Activated CD4-positive, alpha-beta memory T cell treated with anti-CD3 and anti-CD28 coated beads for 36 hours (primary cell): ENCODE measurements at regions not wholly inside any gene's neighbourhood (a gene's known extent, or its start where the extent isn't known, plus 50 kb on each side); places are given as distances from the start of the nearest gene placed in this dataset.
"Not testable (repeated sequence)": the region's sequence is repeated elsewhere in the genome, so short reads cannot be mapped to it uniquely, and the experiment has no call there.

ENCODE experiments used
- CTCF ChIA-PET: fragments of 350-600 bp; sonication (Branson Sonifier 250); formaldehyde crosslinking; loops from one replicate; lab custom pipeline; 2021; ENCODE audit warnings: antibody characterized with exemption, inconsistent platforms; lab: Charles Lee
- POLR2A ChIA-PET: fragments of 350-600 bp; sonication (Branson Sonifier 250); formaldehyde crosslinking; loops from one replicate; lab custom pipeline; 2021; ENCODE audit warnings: antibody characterized with exemption; lab: Charles Lee
- DNase-seq: peaks from one replicate; pipeline ENCODE4 v3.0.0-alpha.2; 2020
- H3K27ac Mint-ChIP-seq: one replicate; pipeline ENCODE4 v1.8.0; 2021; ENCODE audit warnings: mixed read lengths
- H3K27me3 Mint-ChIP-seq: one replicate; pipeline ENCODE4 v1.8.0; 2021; ENCODE audit warnings: mixed read lengths
- H3K36me3 Mint-ChIP-seq: one replicate; pipeline ENCODE4 v1.8.0; 2021; ENCODE audit warnings: mixed read lengths
- H3K4me1 Mint-ChIP-seq: one replicate; pipeline ENCODE4 v1.8.0; 2021; ENCODE audit warnings: low read depth, mixed read lengths
- H3K4me3 Mint-ChIP-seq: one replicate; pipeline ENCODE4 v1.8.0; 2021; ENCODE audit warnings: mild to moderate bottlenecking, mixed read lengths
- H3K9me3 Mint-ChIP-seq: one replicate; pipeline ENCODE4 v1.8.0; 2021; ENCODE audit warnings: mixed read lengths
- intact Hi-C: fragments of 100-400 bp; cut with micrococcal nuclease; formaldehyde crosslinking; loops from one replicate; pipeline ENCODE4 v1.15.1; 2023

- H3K36me3 Mint-ChIP-seq, H3K4me3 Mint-ChIP-seq, CTCF ChIA-PET, H3K9me3 Mint-ChIP-seq, intact Hi-C loops, DNase-seq, H3K27ac Mint-ChIP-seq, POLR2A ChIA-PET, H3K4me1 Mint-ChIP-seq, H3K27me3 Mint-ChIP-seq: not testable (repeated sequence)
Observed at GRCh38 chr11:4315292-4315691, 52.9 kb downstream of the OR52B4 start.

DNA sequence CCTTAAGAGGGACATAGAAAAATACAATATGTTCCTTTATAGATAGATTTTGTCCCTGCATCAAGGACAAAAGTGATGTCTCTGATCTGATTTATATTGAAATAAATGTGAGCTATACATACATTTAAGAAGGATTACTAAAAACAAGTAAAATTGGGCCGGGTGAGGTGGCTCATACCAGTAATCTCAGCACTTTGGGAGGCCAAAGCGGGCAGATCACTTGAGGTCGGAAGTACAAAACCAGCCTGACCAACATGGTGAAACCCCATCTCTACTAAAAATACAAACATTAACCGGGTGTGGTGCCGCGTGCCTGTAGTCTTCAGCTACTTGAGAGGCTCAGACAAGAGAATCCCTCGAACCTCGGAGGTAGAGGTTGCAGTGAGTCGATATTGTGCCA, 91.0 kb downstream of the OR52B4 start:
- H3K36me3 Mint-ChIP-seq, POLR2A ChIA-PET, H3K27ac Mint-ChIP-seq, H3K27me3 Mint-ChIP-seq, intact Hi-C loops, CTCF ChIA-PET, DNase-seq, H3K4me1 Mint-ChIP-seq, H3K9me3 Mint-ChIP-seq, H3K4me3 Mint-ChIP-seq: not testable (repeated sequence)

DNA sequence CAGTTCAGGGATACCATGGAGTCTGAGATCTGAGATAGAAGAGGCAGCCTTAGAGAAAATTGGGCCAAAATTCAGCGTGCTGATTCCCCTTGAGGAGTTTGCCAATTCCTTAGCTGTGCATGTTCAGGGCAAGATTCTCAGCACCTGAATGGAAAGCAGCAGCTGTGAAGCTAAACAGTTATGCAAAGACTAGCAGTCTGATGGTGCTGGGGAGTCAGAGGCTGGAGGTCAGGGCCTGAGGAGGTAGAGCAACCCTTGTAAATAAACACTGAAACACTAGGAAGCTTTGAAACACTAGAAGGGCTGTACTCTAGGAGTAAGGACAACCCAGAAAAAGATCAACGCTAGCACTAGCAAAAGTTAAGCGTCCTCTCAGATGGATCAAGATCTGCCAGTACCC, 117.1 kb downstream of the OR52B4 start:
- H3K27ac Mint-ChIP-seq, H3K4me3 Mint-ChIP-seq, intact Hi-C loops, H3K36me3 Mint-ChIP-seq, CTCF ChIA-PET, DNase-seq, POLR2A ChIA-PET, H3K4me1 Mint-ChIP-seq, H3K9me3 Mint-ChIP-seq, H3K27me3 Mint-ChIP-seq: not testable (repeated sequence)

DNA sequence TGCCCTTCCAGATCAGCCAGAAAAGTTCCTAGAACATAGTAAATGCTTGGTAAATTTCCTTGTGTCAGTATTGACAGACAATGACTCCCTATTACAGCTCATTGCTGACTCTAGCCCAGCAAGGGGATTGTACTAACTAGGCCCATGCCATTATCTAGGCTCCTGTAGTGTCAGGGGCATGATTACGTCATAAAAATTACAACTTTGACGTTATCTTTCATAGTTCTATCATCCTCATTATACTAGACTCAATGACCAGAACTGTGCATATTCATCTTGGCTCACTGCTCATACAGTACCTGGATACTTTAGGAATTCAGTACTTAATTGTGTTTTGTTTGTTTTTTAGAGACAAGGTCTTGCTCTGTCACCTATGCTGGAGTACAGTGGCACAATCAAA, 118.7 kb downstream of the OR52B4 start:
- H3K4me1 Mint-ChIP-seq, H3K9me3 Mint-ChIP-seq, CTCF ChIA-PET, H3K4me3 Mint-ChIP-seq, POLR2A ChIA-PET, intact Hi-C loops, DNase-seq, H3K27me3 Mint-ChIP-seq, H3K36me3 Mint-ChIP-seq, H3K27ac Mint-ChIP-seq: not testable (repeated sequence)

DNA sequence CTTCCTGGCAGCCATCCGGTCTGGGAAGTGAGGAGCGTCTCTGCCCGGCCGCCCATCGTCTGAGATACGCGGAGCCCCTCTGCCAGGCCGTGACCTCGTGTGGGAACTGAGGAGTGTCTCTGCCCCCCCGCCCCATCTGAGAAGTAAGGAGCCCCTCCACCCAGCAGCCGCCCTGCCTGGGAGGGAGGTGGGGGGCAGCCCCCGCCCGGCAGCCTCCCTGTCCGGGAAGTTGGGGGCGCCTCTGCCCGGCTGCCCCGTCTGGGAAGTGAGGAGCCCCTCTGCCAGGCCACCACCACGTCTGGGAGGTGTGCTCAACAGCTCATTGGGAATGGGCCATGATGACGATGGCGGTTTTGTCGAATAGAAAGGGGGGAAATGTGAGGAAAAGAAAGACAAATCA, 130.4 kb downstream of the OR52B4 start:
- H3K4me1 Mint-ChIP-seq, POLR2A ChIA-PET, DNase-seq, CTCF ChIA-PET, H3K27ac Mint-ChIP-seq, H3K27me3 Mint-ChIP-seq, H3K9me3 Mint-ChIP-seq, H3K4me3 Mint-ChIP-seq, H3K36me3 Mint-ChIP-seq, intact Hi-C loops: not testable (repeated sequence)

GRCh38 chr11:4218857-4219256, 124.3 kb downstream of the RRM1 start:
- H3K27ac Mint-ChIP-seq, H3K9me3 Mint-ChIP-seq, DNase-seq, H3K36me3 Mint-ChIP-seq, intact Hi-C loops, H3K4me1 Mint-ChIP-seq, H3K27me3 Mint-ChIP-seq, POLR2A ChIA-PET, CTCF ChIA-PET, H3K4me3 Mint-ChIP-seq: not testable (repeated sequence)

- no peak for DNase-seq
- Mint-ChIP-seq H3K36me3 (no peaks in the 10 kb centered on the region), H3K4me1 (no peaks in the 10 kb centered on the region), H3K4me3 (no peak overlapping the region), H3K27me3 (peaks cover 11% of the 10 kb centered on the region), H3K9me3 (no peaks in the 10 kb centered on the region), H3K27ac (no peak overlapping the region)
- intact Hi-C loops: no loop called here
- ChIA-PET POLR2A (no interaction called here), CTCF (interaction anchor here (2.2 kb wide), 1 partner anchor 27 kb away, joined by 6 read pairs; no protein-coding TSS in a partner anchor)
Observed at GRCh38 chr11:4213746-4214145, 119.1 kb downstream of the RRM1 start.

DNA sequence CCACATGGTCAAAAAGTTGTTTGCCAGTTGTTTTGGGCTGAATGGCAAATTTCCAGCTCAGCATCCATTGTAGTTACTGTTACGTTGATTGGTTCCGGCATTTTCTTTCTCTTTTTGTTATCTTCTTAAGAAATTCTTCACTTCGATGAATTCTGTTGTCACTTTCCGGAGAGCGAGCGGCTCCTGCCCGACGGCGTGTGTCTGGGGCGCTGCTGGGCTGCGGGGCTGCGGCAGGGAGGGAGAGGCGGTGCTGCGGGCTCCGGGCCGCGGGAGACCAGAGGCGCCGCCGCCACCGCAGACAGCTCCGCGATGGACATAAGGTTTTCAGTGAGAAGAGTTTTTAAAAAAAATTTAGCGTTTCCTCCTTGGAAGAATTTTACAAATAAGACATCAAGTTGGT, 117.4 kb downstream of the RRM1 start:
- no peaks in the 10 kb centered on the region for H3K36me3 Mint-ChIP-seq
- ChIA-PET CTCF (interaction anchor here (2.2 kb wide), 1 partner anchor 25 kb away, joined by 6 read pairs; no protein-coding TSS in a partner anchor), POLR2A (no interaction called here)
- no peak for DNase-seq
- no peak overlapping the region for H3K4me3 Mint-ChIP-seq
- H3K4me1 Mint-ChIP-seq: no peaks in the 10 kb centered on the region
- H3K9me3 Mint-ChIP-seq: no peaks in the 10 kb centered on the region
- intact Hi-C loops: no loop called here
- H3K27me3 Mint-ChIP-seq: peaks cover 11% of the 10 kb centered on the region
- H3K27ac Mint-ChIP-seq: no peak overlapping the region

DNA sequence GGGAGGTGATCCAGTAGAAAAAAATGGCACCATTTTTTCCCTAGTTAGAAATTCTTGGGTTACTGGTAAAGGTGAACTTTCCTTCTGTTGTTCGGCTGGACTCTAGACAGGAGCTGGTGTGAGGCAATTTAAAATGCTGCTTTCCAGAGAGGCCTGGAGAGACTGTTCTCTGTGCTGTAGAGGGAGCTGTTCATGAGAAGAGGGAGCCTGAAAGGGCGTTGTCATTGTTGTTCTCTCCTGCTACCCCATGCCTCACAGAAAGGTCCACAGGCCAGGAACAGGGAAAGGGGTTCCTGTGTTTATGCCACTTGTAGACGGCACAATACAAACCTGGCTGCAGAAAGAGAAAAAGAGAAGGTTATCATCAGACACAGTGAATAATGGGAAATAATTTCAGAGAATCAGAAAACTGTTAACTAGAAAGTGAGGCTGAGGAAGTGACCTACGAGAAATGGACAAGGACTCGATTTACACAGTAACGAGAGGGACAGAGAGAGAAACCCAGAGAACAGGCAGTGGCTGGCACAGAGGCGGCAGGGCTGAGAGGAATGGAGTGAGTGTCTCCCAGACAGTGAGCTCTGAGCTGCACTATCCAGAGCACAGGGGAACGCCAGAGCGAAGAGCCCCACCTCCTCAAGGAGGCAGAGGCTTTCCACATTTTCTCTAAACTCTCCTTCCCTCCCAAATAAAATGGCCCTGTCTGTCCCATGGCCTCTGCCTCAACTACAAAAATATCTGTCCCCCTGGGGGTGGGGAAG, 109.2 kb downstream of the RRM1 start:
- no peaks in the 10 kb centered on the region for H3K36me3 Mint-ChIP-seq
- H3K9me3 Mint-ChIP-seq: no peaks in the 10 kb centered on the region
- H3K27ac Mint-ChIP-seq: no peak overlapping the region
- H3K4me3 Mint-ChIP-seq: no peak overlapping the region
- ChIA-PET POLR2A (no interaction called here), CTCF (interaction anchor here (5.1 kb wide), 1 partner anchor 16 kb away, joined by 22 read pairs; no protein-coding TSS in a partner anchor)
- H3K4me1 Mint-ChIP-seq: no peaks in the 10 kb centered on the region
- H3K27me3 Mint-ChIP-seq: peaks cover 13% of the 10 kb centered on the region
- intact Hi-C loops: no loop called here
- no peak for DNase-seq

GRCh38 chr11:4202749-4203148, 108.2 kb downstream of the RRM1 start:
- Mint-ChIP-seq H3K9me3 (no peaks in the 10 kb centered on the region), H3K4me1 (no peaks in the 10 kb centered on the region), H3K27me3 (peaks cover 13% of the 10 kb centered on the region), H3K36me3 (no peaks in the 10 kb centered on the region), H3K4me3 (no peak overlapping the region), H3K27ac (no peak overlapping the region)
- ChIA-PET POLR2A (no interaction called here), CTCF (interaction anchor here (1.2 to 5.1 kb wide), 3 partner anchors 15 to 433 kb away, joined by 3 to 22 read pairs (median 4); no protein-coding TSS in a partner anchor)
- intact Hi-C loops: no loop called here
- DNase-seq: no peak

GRCh38 chr11:4197112-4197511, 102.5 kb downstream of the RRM1 start:
- intact Hi-C loops: no loop called here

GRCh38 chr11:4195909-4196308, 101.3 kb downstream of the RRM1 start:
- intact Hi-C loops: no loop called here
- H3K9me3 Mint-ChIP-seq: no peaks in the 10 kb centered on the region
- CTCF ChIA-PET: interaction anchor here (3.0 kb wide), 1 partner anchor 9 kb away, joined by 11 read pairs; no protein-coding TSS in a partner anchor
- no peak overlapping the region for H3K27ac Mint-ChIP-seq
- no peaks in the 10 kb centered on the region for H3K36me3 Mint-ChIP-seq
- no peak overlapping the region for H3K4me3 Mint-ChIP-seq
- peaks cover 6% of the 10 kb centered on the region for H3K27me3 Mint-ChIP-seq
- no peak for DNase-seq
- POLR2A ChIA-PET: no interaction called here
- H3K4me1 Mint-ChIP-seq: no peaks in the 10 kb centered on the region

More at GRCh38 chr11:4197112-4197511, 102.5 kb downstream of the RRM1 start:
- CTCF ChIA-PET: interaction anchor here (3.0 kb wide), 1 partner anchor 10 kb away, joined by 11 read pairs; no protein-coding TSS in a partner anchor
- Mint-ChIP-seq H3K27me3 (peaks cover 6% of the 10 kb centered on the region), H3K36me3 (no peaks in the 10 kb centered on the region), H3K4me1 (no peaks in the 10 kb centered on the region), H3K9me3 (no peaks in the 10 kb centered on the region), H3K27ac (no peak overlapping the region), H3K4me3 (no peak overlapping the region)
- POLR2A ChIA-PET: no interaction called here
- DNase-seq: no peak

GRCh38 chr11:4194889-4195288, 100.3 kb downstream of the RRM1 start:
- no peak for DNase-seq
- ChIA-PET CTCF (no interaction called here), POLR2A (no interaction called here)
- Mint-ChIP-seq H3K27me3 (peaks cover 5% of the 10 kb centered on the region), H3K4me3 (no peak overlapping the region), H3K36me3 (no peaks in the 10 kb centered on the region), H3K9me3 (no peaks in the 10 kb centered on the region), H3K27ac (no peak overlapping the region), H3K4me1 (no peaks in the 10 kb centered on the region)
- intact Hi-C loops: no loop called here
